Fibroblast of skin of right biceps (primary cell): ENCODE measurements at regions not wholly inside any gene's neighbourhood (a gene's known extent, or its start where the extent isn't known, plus 50 kb on each side); places are given as distances from the start of the nearest gene placed in this dataset.

Source experiments
- DNase-seq: peaks from one replicate; pipeline ENCODE4 v3.0.0-alpha.2; 2013

DNA sequence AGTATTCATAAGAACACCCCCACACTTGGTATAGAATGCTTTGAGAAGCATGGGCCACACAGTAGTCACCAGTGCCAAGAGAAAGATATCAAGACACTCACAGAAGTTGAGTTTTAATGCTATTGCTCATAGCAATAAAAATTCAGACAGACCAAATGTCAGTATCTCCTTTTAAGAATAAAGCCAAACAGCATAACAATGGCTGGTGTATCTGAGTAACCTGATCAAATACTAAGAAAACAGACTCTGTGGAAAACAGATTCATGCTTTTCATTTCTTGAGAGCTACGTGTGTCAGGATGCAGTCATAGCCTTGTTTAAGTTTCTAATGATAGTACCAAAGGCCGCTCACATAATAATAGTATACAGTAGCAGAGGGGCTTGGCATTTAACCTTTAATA lies 778.5 kb downstream of the MECOM start:
- peak; percentile 66 for DNase-seq

DNA sequence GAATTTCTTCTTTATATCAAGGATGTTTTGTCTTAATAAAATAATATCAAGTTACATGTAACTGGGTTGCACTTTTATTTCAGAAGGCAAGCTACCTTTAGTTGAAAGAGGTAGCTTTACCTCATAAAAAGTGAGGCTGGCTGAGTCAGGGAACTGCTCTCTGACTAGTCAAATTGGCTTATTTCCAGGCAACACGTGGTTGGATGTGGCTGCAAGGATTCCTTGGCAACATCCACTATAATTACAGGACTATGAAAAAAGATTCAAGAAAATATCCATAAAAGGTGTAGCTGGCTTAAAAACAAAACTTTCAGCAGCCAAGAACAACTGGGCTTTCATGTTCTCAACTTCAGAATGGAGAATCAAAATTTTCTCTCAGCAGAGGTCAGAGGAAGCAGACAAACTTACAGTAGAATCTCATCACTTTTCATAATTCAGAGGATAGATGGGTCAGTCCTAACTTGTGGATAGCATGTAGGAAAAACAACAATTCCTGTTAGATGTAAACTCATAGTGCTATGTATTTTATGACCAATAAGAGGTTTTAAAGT lies 779.1 kb downstream of the MECOM start:
- peak; percentile 75 for DNase-seq

DNA sequence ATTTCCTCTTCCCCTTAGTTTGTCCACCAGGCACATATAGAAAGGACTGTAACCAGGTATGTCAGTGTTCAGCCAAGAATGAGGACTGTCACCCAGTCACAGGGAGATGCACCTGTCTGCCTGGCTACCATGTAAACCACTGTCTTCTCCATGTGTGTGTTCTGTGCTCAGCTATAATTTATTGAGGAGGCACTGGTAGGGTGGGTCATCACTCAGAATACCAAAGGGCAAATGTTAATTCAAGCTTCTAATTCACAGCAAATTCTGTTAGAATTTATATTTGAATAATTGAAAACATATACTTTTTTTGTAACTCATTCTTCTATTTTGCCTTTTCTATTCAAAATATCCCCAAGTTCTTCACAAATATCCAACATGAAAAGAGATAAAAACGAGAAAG lies 780.4 kb downstream of the MECOM start:
- DNase-seq: no peak

DNA sequence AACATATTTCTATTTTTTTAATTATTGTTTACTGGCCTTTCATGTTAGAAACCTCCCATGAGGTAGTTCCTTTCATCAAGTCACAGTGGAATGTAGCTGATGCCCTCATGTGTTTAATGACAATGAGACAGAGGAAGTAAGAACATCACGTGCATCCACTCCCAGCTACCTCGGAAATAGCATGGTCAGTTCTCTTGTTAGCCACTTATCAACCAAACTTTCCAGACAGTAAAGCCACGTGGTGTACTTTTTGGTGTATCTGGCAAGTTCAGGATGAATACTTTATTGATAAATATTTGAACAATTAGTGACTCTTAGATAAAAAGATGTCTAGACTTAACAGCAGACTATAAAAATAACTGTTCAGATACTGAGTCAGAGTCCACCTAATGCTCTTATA lies 781.7 kb downstream of the MECOM start:
- no peak for DNase-seq

DNA sequence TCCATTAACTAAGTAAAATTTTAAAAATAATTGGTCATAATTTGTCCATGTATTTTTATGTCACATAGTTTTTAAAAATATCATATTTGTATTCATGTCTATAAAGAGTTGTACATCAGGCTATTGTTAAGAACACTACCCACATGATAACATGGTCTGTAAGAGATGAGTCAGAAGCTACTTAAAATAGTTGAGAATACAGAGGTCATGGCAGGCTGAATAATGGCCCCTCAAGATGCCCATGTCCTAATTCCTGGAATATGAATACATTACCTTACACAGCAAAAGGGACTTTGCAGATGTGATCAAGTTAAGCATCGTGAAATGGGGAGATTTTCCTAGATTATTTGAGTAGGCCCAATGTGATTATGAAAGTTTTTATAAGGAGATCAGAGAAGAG lies 782.9 kb upstream of the GOLIM4 start:
- peak; percentile 13 for DNase-seq

DNA sequence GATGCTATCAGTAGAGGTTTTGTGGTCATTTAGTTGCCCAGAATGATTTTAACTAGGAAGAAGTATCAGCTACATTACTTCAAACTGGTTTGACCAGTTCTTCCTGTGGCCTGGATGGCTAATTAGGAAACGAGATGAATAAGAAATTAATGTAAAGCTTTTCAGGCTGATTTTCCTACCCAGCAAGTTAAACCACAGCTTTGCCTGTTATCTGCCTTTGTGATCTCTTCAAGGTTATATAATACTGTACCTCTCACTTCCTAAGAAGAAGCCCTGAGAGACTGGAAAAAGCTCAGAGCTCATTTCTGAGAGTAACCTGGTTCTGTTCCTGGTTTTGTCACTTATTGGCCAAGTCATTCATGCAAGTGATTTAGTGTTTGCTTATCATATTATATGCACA lies 782.2 kb upstream of the GOLIM4 start:
- no peak for DNase-seq

DNA sequence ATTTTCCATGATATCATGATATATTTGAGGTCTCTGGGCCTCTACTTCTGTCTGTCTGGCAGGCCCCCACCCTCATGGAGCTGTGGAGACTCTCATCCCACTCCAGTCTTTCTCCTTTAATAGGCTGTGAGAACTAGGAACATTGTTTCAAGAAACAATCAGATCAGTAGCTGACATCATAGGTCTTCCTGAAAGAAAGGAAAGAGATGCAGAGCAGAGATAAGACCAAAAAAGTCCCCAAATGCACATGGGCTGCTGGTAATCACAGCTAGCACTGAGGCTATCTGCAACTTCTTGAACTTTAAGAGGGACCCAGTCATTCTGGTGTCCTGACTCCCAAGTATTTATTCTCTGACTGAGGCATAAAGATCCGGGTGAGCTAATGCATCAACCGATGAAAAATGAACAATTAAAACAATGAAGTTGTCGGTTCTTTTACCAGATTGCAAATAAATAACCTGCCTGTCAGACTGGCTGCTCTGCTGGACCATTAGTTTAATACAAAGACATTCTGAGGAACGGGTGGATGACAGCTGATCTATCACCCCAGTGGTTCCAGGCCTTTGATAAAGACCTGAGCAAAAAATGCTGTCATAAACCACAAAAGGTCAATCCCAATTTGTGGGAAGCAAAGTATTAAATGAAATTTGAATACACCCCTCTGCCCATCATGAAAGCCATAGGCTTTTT lies 780.8 kb upstream of the GOLIM4 start:
- no peak for DNase-seq

DNA sequence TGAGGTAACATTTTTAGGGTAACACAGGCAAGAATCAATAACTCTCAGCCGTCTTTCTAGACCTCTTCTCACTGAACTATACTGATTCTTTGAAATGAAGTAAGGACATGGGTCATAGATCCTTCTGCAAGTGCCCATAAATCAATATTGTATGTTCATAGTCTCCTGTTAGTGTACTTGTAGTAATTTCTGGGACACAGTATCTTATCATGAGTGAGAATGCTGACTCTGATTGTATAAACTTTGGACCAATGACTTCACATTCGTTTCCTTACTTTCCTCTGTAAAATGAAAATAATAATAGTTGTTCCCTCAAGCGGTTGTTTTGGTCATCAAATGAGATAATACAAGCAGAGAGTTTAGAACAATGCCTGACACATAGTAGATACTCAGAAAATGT lies 777.1 kb upstream of the GOLIM4 start:
- no peak for DNase-seq

DNA sequence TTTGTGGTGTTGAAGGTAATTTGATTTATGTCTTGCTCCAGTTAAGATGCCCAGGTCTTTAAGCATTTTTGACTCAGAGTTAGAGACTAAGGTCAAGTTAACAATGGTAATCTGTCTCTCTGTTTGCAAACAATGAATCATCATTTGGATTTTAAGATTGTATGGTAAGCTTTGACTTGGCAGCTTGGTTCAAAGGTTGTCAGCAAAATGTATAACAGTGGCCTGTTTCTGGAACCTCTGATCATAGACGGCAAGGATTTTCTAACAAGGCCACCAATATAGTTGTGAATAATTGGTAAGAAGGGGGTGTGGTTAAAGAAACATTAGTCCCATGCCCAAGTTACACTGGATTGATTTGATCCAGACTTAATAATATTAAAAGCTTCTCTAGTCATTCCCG lies 775.2 kb upstream of the GOLIM4 start:
- DNase-seq: no peak

DNA sequence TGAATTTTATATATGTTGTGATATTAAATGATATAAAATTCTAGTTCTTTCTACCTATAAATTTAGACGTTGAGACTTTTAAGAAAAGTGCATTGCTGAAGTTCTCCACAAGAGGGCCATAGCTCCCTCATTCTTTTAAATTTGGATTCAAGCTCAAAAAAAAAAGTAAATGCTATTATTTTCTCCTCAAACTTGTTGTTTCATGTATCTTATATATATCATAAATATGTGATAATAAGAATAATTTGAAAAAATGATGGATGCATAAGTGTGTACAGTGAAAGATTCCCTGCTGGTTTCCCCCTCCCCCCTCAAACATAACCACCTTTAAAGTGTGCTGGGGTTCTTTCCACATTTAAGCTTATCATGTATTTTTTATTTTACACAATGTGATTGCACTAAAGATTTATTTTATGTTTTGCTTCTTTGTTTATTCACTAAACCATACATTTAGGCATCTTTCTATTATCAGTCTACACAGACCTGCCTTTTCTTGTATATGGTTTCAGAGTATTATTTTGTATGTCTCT lies 769.4 kb upstream of the GOLIM4 start:
- peak; percentile 31 for DNase-seq

DNA sequence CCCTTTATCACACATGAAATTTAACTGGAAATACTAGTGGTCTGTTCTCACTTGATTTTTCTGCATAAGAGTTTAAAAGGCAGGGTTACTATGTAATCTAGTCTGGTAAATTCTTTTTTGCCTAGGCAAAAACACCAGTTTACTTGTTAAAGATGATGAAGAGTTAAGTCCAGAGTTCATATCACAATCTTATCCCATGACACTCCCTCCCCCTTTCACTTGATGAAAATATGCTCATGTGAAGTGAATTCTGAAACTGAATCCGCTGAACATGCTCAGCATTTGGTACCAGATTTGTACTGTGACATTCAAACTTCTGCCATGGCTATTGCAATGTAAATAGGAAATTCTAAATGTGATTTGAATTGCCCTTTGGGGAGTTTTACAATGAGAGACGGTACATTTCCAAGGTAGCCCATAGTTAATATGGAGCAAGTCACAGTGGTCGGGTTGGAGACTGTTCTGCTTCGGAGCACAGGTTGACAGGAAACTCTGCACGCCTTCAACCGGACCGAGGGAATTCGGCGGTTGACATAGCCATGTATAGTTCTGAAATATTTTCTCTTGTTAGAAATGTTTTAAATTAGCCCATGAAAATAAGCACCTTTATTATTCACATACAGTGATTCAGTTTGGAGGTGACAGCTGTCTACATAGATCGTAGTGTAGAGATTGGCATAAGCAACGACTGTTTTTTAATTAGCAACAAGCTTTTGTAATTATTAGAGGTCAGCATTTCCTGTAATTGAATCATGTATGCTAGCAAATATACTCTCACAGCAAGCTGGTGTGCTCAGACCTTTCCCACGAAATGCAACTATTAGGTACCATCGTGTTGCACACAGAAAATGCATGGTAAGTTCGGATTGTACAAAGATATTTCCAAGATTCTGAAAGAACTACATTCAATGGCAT lies 768.6 kb upstream of the GOLIM4 start:
- no peak for DNase-seq

DNA sequence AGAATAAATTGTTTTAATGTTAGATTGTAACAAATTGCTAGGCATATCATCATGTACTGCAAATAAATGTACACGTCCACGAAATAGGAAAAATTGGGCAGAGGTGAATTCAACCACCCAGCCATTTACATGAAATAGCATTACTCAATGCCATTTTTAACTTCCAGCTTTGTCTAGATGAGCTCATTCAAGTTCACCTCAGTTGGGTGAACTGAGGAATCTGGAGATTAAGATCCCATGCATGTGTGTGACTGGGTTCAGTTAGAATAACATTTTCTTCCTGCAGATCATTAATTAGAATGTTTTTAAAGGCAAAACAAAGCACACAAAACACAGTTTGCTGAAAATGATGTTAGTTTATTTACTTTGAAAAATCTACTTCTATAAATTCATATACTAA lies 767.8 kb upstream of the GOLIM4 start:
- no peak for DNase-seq

DNA sequence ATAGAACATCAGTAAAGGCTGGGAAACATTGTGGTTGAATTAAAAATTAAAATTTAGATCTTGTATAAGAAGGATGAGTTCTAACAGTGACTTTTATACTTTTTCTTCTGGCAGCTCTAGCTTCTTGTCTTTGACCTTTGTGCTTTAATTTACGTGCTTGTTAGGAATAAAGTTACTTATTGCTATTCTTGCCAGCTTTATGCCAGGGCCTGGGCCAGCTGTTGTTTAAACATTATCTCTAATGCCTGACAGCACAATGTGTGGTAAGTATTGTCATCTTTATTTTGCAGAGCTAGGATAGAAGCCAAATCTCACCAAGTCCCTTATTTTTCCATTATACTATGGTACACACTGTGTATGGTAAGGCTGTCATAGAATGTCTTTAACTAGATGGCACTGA lies 766.7 kb upstream of the GOLIM4 start:
- DNase-seq: no peak

DNA sequence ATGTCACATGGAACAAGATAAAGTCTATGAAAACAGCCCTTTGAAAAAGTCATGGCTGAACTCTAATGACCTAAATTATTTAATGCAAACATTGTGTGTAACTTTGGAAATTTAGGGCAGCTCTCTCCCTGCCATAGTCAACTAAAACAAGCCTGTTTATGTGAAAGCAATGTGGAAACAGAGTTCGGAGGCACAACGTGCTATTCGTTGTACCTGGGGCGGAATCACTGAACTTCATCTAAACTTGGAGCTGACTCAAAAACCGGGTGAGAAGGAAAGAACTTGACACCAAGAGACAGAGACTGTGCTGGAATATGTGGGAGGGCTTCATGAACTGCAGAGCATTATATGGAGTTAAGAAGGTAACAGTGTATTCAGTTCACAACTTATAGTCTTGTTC lies 764.9 kb upstream of the GOLIM4 start:
- DNase-seq: no peak

DNA sequence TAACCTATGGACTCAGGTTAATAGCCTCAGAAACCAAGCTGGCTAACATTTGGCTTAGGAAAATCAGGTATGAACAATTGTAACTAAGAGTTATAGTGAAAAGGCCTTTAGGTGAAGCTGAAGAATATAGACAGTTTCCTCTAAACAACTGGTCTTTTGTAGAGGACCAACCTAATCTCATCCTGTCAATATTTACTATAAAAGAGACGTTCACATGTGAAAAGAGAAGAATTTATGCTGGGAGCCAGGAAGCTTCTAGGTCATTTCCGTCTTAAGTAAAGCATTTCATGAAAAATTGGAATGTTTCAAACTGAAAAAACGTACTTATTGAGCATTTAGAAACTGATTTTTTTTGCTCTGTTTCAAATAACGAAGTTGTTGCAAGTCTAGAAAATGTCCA lies 764.3 kb upstream of the GOLIM4 start:
- no peak for DNase-seq

DNA sequence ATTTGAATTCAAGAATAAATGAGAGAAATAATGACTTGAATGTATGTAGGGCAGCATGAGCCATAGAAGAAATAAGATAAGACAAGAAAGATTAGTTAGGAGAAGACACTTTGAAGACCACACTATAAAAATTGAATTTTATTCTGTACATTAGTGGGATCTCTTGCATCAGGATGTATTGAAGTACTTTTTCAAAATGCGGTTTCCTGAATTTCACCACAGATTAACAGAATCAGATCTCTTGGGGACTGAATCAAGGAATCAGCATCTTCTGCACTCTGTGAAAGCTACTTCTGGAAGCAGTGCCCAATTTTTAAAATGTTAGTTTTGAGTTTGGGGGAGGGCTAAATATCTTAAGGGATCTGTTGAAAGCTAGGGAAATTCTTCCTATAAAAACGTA lies 763.9 kb upstream of the GOLIM4 start:
- DNase-seq: no peak

DNA sequence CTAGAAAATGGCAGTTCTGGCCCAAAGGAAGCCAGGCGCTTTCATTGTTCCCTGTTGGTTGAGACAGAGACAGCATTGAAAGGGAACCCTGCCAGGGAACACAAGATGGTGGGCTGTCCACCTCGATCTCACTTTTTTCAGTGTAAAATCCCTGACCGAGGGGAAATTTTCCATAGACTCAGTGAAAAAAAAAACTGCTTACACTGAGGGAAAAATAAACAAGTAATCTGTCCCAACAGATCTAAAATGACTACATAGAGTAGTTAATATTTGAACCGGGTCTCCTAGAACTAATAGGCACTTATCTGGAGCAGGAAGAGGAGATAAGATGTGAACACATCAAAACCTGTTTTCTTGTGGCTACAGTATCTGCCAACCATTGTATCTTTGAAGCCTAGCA lies 763.4 kb upstream of the GOLIM4 start:
- DNase-seq: no peak

DNA sequence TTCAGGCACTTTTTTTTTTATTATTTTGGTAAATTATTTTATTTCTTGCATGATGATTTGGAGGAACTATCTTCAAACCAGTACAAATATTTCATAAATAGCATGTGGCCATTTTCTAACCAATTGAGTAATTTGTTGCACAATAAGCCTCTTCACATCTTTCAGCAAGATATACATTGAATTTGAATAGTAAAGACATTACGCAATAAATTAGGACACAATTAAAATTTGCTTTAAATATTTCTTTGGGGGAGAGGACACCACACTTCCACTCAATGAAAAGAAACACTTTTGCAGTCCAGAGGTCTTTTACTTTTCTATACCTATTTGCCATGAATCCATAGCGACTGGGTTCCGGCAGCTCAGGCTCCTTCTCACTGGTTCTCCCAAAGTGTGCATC lies 762.6 kb upstream of the GOLIM4 start:
- no peak for DNase-seq

DNA sequence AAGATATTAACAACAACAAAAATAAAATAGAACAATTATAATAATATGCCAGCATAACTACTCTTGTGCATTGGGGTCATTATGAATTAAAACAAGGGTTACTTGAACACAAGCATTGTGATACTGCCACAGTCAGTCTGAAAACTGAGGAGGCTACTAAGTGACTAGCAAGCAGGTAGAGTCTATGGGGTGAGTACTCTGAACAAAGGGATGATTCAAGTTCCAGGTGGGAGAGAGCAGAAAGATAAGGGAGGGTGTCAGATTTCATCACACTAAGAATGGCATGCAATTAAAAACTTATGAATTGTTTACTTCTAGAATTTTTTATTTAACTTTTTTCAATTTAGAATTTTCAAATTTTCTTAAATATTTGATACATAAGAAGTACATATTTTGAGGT lies 754.4 kb upstream of the GOLIM4 start:
- DNase-seq: no peak

DNA sequence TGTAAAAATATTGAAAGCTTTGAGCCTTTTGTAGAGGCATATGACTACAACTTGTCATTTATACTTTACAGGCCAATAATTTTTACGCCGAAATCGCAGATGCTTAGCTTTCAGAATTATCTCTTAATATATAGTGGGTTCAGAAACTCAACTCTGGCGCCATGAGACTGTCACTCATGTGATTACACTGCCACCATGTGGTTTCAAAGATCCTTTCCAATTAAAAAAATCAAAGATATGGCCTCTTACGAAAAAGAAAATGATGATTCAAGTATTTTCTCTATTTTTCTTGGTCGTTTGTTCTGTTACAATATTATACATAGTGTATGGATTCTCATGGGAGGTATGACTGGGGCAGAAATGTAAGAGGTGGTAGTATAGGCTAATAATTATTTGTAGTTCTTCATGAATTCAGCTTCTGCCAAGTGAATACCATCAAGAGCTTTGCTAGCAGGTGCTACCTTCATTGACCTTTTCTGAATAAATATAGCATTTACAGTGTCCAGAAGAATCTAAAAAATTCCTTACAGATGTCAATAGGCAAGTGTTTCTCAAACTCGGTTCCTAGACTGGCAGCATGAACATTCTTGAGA lies 751.7 kb upstream of the GOLIM4 start:
- DNase-seq: peak; percentile 27

DNA sequence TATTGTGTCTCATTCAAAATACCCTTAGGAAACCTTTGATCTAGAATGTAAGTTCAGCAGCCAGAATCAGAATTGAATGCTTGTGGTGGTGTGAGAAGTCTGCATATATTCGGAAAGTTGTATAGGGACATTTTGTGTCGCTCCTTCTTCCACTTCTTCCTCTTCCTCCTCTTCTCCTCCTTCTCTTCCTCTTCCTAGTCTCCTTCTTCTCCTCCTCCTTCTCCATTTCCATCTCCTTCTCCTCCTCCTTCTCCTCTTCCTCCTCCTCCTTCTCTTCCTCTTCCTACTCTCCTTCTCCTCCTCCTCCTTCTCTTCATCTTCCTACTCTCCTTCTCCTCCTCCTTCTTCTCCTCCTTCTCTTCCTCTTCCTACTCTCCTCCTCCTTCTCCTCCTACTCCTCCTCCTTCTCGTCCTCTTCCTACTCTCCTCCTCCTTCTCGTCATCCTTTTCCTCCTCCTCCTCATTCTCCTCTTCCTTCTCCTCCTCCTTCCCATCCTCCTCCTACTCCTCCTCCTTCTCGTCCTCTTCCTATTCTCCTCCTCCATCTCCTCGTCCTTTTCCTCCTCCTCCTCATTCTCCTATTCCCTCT lies 749.3 kb upstream of the GOLIM4 start:
- no peak for DNase-seq

DNA sequence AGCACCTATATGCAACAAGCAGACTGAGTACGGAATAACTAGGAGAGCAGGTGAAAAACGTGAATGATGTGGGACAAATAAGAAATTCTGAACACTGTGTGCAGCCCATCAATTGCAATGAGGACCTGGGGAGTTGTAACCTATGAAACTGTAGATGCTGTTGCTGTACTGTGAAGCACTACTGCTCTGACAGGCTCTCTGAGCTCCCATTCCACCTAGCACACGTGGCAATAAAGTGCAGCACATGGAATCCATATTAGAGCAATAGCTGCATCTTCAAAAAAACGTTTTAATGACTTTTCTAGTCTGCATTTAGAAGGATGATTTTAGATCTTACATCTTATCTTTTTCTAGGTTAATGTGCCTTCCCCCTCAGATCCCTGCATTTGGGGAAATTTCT lies 748.7 kb upstream of the GOLIM4 start:
- no peak for DNase-seq

DNA sequence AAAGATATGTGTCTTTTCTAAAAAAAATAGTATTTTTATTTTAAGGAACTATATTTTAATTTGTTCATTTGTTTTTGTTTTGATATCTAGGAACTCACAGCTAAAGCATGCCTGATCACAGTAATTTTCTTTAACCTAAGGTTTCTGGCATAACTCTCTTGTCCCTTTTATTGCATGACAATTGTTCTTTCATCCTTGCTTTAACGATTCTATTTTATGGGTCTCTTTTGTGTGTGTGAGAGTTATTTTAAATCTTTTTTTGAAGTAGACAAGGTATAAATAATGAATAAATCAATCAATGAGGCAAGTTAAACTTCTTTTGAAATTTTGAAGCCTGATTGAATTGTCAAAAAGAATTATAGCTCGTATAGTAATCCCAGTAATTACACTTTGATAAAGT lies 747.8 kb upstream of the GOLIM4 start:
- no peak for DNase-seq
